Lower lobe of right lung (tissue), 2 donors: ENCODE measurements at regions not wholly inside any gene's neighbourhood (a gene's known extent, or its start where the extent isn't known, plus 50 kb on each side); places are given as distances from the start of the nearest gene placed in this dataset.

Source experiments
- ATAC-seq, 2 donors: fragments of 200-7000 bp; cut with Tn5 transposase; one replicate each; pipeline ENCODE4 v1.9.1; 2020 to 2022; ENCODE audit warnings: mild to moderate bottlenecking in 2 of 2, moderate library complexity in 2 of 2
- DNase-seq: peaks from one replicate; pipeline ENCODE4 v3.0.0-alpha.2; 2020
- H3K27ac ChIP-seq: fragments of 200-600 bp; one replicate; pipeline ENCODE4 v1.8.0; 2022
- H3K27me3 ChIP-seq: fragments of 200-600 bp; one replicate; pipeline ENCODE4 v1.8.0; 2022; ENCODE audit warnings: low read depth
- H3K36me3 ChIP-seq: fragments of 200-600 bp; one replicate; pipeline ENCODE4 v1.8.0; 2022; ENCODE audit warnings: mild to moderate bottlenecking
- H3K4me1 ChIP-seq: fragments of 200-600 bp; one replicate; pipeline ENCODE4 v1.8.0; 2022
- H3K4me3 ChIP-seq: fragments of 200-600 bp; one replicate; pipeline ENCODE4 v1.8.0; 2022; ENCODE audit warnings: mild to moderate bottlenecking
- H3K9me3 ChIP-seq: fragments of 200-600 bp; one replicate; pipeline ENCODE4 v1.8.0; 2022
- CTCF ChIP-seq: fragments of 200-600 bp; IDR thresholded peaks from one replicate; pipeline ENCODE4 v1.8.0; 2022; ENCODE audit warnings: antibody characterized with exemption, mild to moderate bottlenecking
- intact Hi-C: fragments of 100-400 bp; cut with DNase I; formaldehyde crosslinking; loops from one replicate; pipeline ENCODE4 v1.11.0; 2022
- donor health status: DM: no; HTN: yes; CAD: no; lungs with severe emphysema.

GRCh38 chr13:81738364-81738763, 1397.4 kb upstream of the SPRY2 start:
- no peaks in the 10 kb centered on the region for H3K27me3 ChIP-seq
- no peaks in the 10 kb centered on the region for H3K9me3 ChIP-seq
- DNase-seq (no peak), ATAC-seq (no peak)
- no peaks in the 10 kb centered on the region for H3K4me1 ChIP-seq
- no peaks in the 10 kb centered on the region for H3K36me3 ChIP-seq
- intact Hi-C loops: no loop called here
- H3K4me3 ChIP-seq: no peak overlapping the region
- no peak for TF ChIP-seq CTCF
- no peak overlapping the region for H3K27ac ChIP-seq

- ATAC-seq (no peak), DNase-seq (no peak)
- Histone ChIP-seq H3K27me3 (no peaks in the 10 kb centered on the region), H3K9me3 (no peaks in the 10 kb centered on the region), H3K27ac (no peak overlapping the region), H3K36me3 (no peaks in the 10 kb centered on the region), H3K4me1 (no peaks in the 10 kb centered on the region), H3K4me3 (no peak overlapping the region)
- intact Hi-C loops: no loop called here
- no peak for TF ChIP-seq CTCF
Measured at GRCh38 chr13:81726037-81726726, 1385.3 kb upstream of the SPRY2 start.

GRCh38 chr13:81722456-81722855, 1381.5 kb upstream of the SPRY2 start:
- ATAC-seq (no peak), DNase-seq (no peak)
- Histone ChIP-seq H3K4me1 (no peaks in the 10 kb centered on the region), H3K36me3 (no peaks in the 10 kb centered on the region), H3K27me3 (no peaks in the 10 kb centered on the region), H3K4me3 (no peak overlapping the region), H3K27ac (no peak overlapping the region), H3K9me3 (no peaks in the 10 kb centered on the region)
- no peak for TF ChIP-seq CTCF
- intact Hi-C loops: no loop called here

GRCh38 chr13:81721400-81721799, 1380.5 kb upstream of the SPRY2 start:
- Histone ChIP-seq H3K27me3 (no peaks in the 10 kb centered on the region), H3K4me1 (no peaks in the 10 kb centered on the region), H3K4me3 (no peak overlapping the region), H3K9me3 (no peaks in the 10 kb centered on the region), H3K36me3 (no peaks in the 10 kb centered on the region), H3K27ac (no peak overlapping the region)
- no peak for DNase-seq
- intact Hi-C loops: no loop called here
- no peak for TF ChIP-seq CTCF
- ATAC-seq: no peak

GRCh38 chr13:81714513-81714912, 1373.6 kb upstream of the SPRY2 start:
- Histone ChIP-seq H3K27me3 (no peaks in the 10 kb centered on the region), H3K27ac (no peak overlapping the region), H3K36me3 (no peaks in the 10 kb centered on the region), H3K4me3 (no peak overlapping the region), H3K4me1 (no peaks in the 10 kb centered on the region), H3K9me3 (no peaks in the 10 kb centered on the region)
- intact Hi-C loops: no loop called here
- ATAC-seq: no peak
- no peak for TF ChIP-seq CTCF
- no peak for DNase-seq
